ENCODE measurements at regions not wholly inside any gene's neighbourhood (a gene's known extent, or its start where the extent isn't known, plus 50 kb on each side); places are given as distances from the start of the nearest gene placed in this dataset.

DNA sequence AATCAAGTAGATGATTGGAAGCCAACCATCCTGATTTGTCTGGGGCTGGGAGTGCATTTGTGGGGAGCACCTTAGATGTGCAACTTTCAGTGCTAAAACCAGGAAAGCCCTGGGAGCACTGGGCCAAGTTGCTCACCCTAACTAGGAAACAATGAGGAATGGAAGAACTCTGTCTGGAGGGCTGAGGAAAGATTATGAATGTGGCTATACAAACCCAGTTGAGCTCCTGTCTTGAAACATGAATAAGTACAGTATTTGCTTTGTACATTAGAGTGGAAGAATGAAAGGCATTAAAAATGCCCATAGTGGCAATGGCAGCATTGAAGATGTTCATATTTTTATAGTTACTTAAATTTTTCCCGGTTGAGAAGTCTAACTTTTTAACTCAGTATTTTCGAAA lies 121.1 kb downstream of the HDGFL1 start:
- Histone ChIP-seq H3K36me3 (no peaks in the 10 kb centered on the region), H3K4me3 (no peak overlapping the region), H3K27me3 (no peaks in the 10 kb centered on the region), H3K4me1 (no peaks in the 10 kb centered on the region), H3K9me3 (no peaks in the 10 kb centered on the region), H3K27ac (no peak overlapping the region)
- DNase-seq (no peak), ATAC-seq (no peak)
- intact Hi-C loops (cut with DNase I) = no loop called here
- TF ChIP-seq, protein P1, sequence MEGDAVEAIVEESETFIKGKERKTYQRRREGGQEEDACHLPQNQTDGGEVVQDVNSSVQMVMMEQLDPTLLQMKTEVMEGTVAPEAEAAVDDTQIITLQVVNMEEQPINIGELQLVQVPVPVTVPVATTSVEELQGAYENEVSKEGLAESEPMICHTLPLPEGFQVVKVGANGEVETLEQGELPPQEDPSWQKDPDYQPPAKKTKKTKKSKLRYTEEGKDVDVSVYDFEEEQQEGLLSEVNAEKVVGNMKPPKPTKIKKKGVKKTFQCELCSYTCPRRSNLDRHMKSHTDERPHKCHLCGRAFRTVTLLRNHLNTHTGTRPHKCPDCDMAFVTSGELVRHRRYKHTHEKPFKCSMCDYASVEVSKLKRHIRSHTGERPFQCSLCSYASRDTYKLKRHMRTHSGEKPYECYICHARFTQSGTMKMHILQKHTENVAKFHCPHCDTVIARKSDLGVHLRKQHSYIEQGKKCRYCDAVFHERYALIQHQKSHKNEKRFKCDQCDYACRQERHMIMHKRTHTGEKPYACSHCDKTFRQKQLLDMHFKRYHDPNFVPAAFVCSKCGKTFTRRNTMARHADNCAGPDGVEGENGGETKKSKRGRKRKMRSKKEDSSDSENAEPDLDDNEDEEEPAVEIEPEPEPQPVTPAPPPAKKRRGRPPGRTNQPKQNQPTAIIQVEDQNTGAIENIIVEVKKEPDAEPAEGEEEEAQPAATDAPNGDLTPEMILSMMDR (IDR thresholded peaks at IDR 0.05) = no peak

DNA sequence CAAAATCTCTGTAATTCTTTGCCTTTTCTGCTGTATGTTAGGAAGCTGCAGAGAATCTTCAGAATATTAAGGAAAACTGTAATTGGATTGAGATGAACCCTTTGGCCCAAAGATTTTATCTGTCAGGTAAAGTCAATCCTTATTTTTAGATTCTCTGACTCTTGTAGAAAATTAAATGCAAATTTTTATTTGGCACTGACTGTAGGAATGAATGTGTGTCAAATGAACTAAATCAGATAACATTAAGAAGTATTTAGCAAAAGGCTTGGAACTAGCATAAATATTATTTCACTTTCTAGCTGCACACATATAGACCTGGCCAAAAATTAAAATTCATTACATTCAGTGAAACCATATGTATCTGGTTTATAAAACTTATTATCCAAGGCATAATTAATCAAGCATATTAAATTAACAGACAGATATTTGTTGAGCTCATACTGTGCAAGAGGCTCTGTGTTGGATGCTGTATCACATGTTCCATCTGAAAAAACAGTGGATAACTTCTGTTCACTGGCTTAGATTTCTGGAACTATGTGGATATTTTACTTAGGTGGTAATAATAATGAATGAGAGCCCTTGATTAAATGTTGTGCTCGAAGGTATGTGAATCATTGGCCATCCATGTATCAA lies 124.8 kb downstream of the HDGFL1 start:
- Histone ChIP-seq H3K27me3 (no peaks in the 10 kb centered on the region), H3K36me3 (no peaks in the 10 kb centered on the region), H3K4me1 (no peaks in the 10 kb centered on the region), H3K4me3 (no peak overlapping the region), H3K27ac (no peak overlapping the region), H3K9me3 (no peaks in the 10 kb centered on the region)
- intact Hi-C loops (cut with DNase I) = no loop called here
- no peak for ATAC-seq
- TF ChIP-seq, protein P1 (IDR thresholded peaks at IDR 0.05) = no peak
- no peak for DNase-seq

DNA sequence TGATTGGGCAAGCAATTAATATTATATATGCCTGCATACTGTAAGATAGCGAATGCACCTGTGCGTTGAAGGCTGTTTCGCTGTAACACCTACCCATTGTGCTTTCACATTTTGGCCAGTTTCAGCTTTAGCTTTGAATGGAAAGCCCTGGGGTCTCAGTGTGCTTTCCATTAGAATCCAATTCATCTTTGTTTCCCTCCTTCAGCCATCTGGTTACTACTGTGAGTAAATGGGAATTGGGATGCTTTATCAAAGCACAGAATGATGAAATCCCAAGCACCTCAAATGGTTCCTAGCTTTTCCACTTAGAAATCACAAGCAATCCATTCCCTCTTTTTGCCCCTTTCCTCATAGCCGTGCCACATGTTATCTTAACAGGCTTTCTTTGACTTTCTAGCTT lies 127.1 kb downstream of the HDGFL1 start:
- no peak overlapping the region for H3K27ac ChIP-seq
- ATAC-seq = no peak
- H3K4me3 ChIP-seq = no peak overlapping the region
- TF ChIP-seq, protein P1 (IDR thresholded peaks at IDR 0.05) = no peak
- intact Hi-C loops (cut with DNase I) = no loop called here
- no peaks in the 10 kb centered on the region for H3K9me3 ChIP-seq
- H3K4me1 ChIP-seq = no peaks in the 10 kb centered on the region
- H3K36me3 ChIP-seq = no peaks in the 10 kb centered on the region
- DNase-seq = no peak
- no peaks in the 10 kb centered on the region for H3K27me3 ChIP-seq

DNA sequence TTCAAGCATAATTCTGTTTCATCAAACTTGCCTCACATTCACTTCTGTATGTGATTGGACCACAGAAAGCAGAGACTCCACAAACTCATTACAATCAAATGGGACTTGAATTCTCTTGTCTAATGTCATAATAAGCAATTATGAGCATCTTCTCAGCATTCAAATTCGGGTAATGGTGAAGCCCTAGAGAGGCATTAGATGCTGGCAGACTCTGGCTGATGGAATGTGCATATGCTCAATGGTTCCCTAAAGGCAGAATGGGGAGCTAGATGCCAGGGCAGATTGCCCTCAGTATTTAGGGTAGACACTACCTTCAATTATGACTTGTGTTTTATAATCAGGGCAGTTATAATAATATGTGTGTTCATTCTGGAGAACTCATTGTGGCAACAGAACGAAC lies 127.9 kb downstream of the HDGFL1 start:
- H3K27me3 ChIP-seq = no peaks in the 10 kb centered on the region
- intact Hi-C loops (cut with DNase I) = no loop called here

DNA sequence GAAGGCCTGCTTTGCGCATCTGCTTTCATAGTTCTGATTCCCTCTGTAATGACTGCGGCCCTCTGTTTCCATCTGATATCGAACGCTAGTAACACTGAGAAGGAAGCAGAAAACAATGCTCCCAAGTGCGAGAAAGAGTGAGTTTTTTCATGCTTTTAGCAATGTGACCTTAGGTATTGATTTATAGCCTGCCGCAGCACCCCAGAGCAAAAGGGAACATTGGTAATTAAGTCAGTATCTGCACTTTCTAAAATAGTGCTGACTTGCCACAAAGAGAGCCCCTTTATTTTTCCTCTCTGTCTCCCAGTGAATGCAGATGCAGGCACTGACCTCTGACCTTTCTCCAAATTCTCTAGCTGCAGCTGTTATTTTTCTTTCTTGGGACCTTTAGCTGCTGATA lies 129.8 kb downstream of the HDGFL1 start:
- DNase-seq (no peak), ATAC-seq (no peak)
- H3K4me3 ChIP-seq = no peak overlapping the region
- no peaks in the 10 kb centered on the region for H3K27me3 ChIP-seq
- TF ChIP-seq, protein P1 (IDR thresholded peaks at IDR 0.05) = no peak
- no peaks in the 10 kb centered on the region for H3K9me3 ChIP-seq
- intact Hi-C loops (cut with DNase I) = no loop called here
- H3K4me1 ChIP-seq = no peaks in the 10 kb centered on the region
- H3K27ac ChIP-seq = no peak overlapping the region
- no peaks in the 10 kb centered on the region for H3K36me3 ChIP-seq

More for the DNA sequence above, 127.9 kb downstream of the HDGFL1 start:
- Histone ChIP-seq H3K4me1 (no peaks in the 10 kb centered on the region), H3K27ac (no peak overlapping the region), H3K9me3 (no peaks in the 10 kb centered on the region), H3K36me3 (no peaks in the 10 kb centered on the region), H3K4me3 (no peak overlapping the region)
- TF ChIP-seq, protein P1 (IDR thresholded peaks at IDR 0.05) = no peak
- no peak for DNase-seq
- no peak for ATAC-seq

DNA sequence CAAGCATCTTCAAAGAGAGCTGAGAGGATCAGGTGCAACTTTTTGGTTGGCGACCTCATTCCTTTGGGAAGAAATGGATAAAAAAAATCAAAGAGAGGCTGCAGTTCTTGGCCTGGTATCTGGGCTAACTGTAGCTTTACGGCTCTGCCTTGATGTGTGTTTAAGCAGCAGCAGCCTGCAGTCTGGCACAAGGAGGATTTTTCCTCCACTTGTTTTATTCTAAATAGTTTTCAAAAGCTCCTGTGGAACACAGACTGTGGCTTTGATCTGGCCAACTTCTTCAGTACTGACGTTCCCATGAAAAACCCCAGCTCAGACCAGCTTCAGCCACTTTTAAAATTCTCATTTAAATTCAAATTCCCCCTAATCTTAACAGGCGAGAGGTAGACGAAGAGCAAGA lies 137.3 kb downstream of the HDGFL1 start:
- ATAC-seq = no peak
- no peak overlapping the region for H3K27ac ChIP-seq

More for the DNA sequence above, 137.3 kb downstream of the HDGFL1 start:
- Histone ChIP-seq H3K27me3 (no peaks in the 10 kb centered on the region), H3K4me1 (no peaks in the 10 kb centered on the region), H3K4me3 (no peak overlapping the region), H3K36me3 (no peaks in the 10 kb centered on the region), H3K9me3 (no peaks in the 10 kb centered on the region)
- no peak for DNase-seq
- intact Hi-C loops (cut with DNase I) = no loop called here
- TF ChIP-seq, protein P1 (IDR thresholded peaks at IDR 0.05) = no peak
